Peyer's patch (tissue), 4 donors: ENCODE measurements at regions not wholly inside any gene's neighbourhood (a gene's known extent, or its start where the extent isn't known, plus 50 kb on each side); places are given as distances from the start of the nearest gene placed in this dataset.

Experiments used
- DNase-seq, 3 donors: peaks; one replicate each; pipeline ENCODE4 v3.0.0-alpha.2; 2017 to 2019
- H3K27ac ChIP-seq, 4 donors: fragments of 200-600 bp; sonication (generic); one replicate each; pipeline ENCODE4 v1.5.1; 2016 to 2019
- H3K27me3 ChIP-seq, 2 donors: fragments of 200-600 bp; sonication (generic); one replicate each; pipeline ENCODE4 v1.5.1; 2019
- H3K36me3 ChIP-seq, 3 donors: fragments of 200-600 bp; sonication (generic); one replicate each; pipeline ENCODE4 v1.5.1; 2016 to 2019
- H3K4me1 ChIP-seq, 4 donors: fragments of 200-600 bp; sonication (generic); one replicate each; pipeline ENCODE4 v1.5.1; 2016 to 2019
- H3K4me3 ChIP-seq, 4 donors: fragments of 200-600 bp; sonication (generic); 1 replicate in 3 of 4; 2 replicates in 1 of 4; pipeline ENCODE4 v1.5.1; 2016 to 2019; ENCODE audit warnings: mild to moderate bottlenecking in 1 of 4
- H3K9me3 ChIP-seq, 4 donors: fragments of 200-600 bp; sonication (generic); one replicate each; pipeline ENCODE4 v1.5.1; 2016 to 2019; ENCODE audit warnings: mild to moderate bottlenecking in 1 of 4
- CTCF ChIP-seq, 6 experiments: fragments of 450-650 bp in 4 of 6; fragments of 200-600 bp in 2 of 6; sonication (generic) in 1 of 6; IDR thresholded peaks; one replicate each; pipeline ENCODE4 v1.5.1; 2017 to 2019; ENCODE audit warnings: antibody characterized with exemption in 6 of 6, mild to moderate bottlenecking in 3 of 6, moderate library complexity in 1 of 6
- POLR2A ChIP-seq, 2 donors: fragments of 450-650 bp; IDR thresholded peaks; one replicate each; pipeline ENCODE4 v1.5.1; 2017; ENCODE audit warnings: antibody characterized with exemption in 2 of 2, mild to moderate bottlenecking in 2 of 2, moderate library complexity in 2 of 2

- DNase-seq: no peak
- H3K27ac ChIP-seq: no peak overlapping the region
- H3K27me3 ChIP-seq: no peaks in the 10 kb centered on the region
- no peak overlapping the region for H3K4me3 ChIP-seq
- H3K9me3 ChIP-seq: no peaks in the 10 kb centered on the region
- no peaks in the 10 kb centered on the region for H3K4me1 ChIP-seq
- no peak for TF ChIP-seq CTCF (IDR thresholded peaks at IDR 0.05)
- TF ChIP-seq POLR2A (IDR thresholded peaks at IDR 0.05): no peak
- H3K36me3 ChIP-seq: no peaks in the 10 kb centered on the region
Observed at GRCh38 chr5:173721601-173722232, 105.3 kb upstream of the BOD1 start.

- Histone ChIP-seq H3K4me1 (peaks cover 0 to 3% (median 0%) of the 10 kb centered on the region in 4 donors), H3K9me3 (no peaks in the 10 kb centered on the region), H3K27me3 (no peaks in the 10 kb centered on the region), H3K36me3 (no peaks in the 10 kb centered on the region), H3K4me3 (no peak overlapping the region), H3K27ac (no peak overlapping the region)
- TF ChIP-seq POLR2A (IDR thresholded peaks at IDR 0.05) (no peak), CTCF (IDR thresholded peaks at IDR 0.05) (no peak)
- DNase-seq: no peak
Observed at GRCh38 chr5:173726846-173727557, 110.6 kb upstream of the BOD1 start.

- H3K27me3 ChIP-seq: no peaks in the 10 kb centered on the region
- H3K27ac ChIP-seq: no peak overlapping the region
- no peak for DNase-seq
- H3K4me3 ChIP-seq: no peak overlapping the region
- no peaks in the 10 kb centered on the region for H3K9me3 ChIP-seq
- peaks cover 0 to 3% (median 0%) of the 10 kb centered on the region in 4 donors for H3K4me1 ChIP-seq
- no peaks in the 10 kb centered on the region for H3K36me3 ChIP-seq
- TF ChIP-seq CTCF (IDR thresholded peaks at IDR 0.05) (no peak), POLR2A (IDR thresholded peaks at IDR 0.05) (no peak)
Observed at GRCh38 chr5:173727839-173728778, 111.7 kb upstream of the BOD1 start.

GRCh38 chr5:173729079-173729765 lies 112.8 kb upstream of the BOD1 start:
- no peak overlapping the region for H3K27ac ChIP-seq
- TF ChIP-seq CTCF (IDR thresholded peaks at IDR 0.05) (no peak), POLR2A (IDR thresholded peaks at IDR 0.05) (no peak)
- no peaks in the 10 kb centered on the region for H3K27me3 ChIP-seq
- no peak for DNase-seq
- H3K4me3 ChIP-seq: no peak overlapping the region
- peaks cover 0 to 3% (median 0%) of the 10 kb centered on the region in 4 donors for H3K4me1 ChIP-seq
- no peaks in the 10 kb centered on the region for H3K36me3 ChIP-seq
- H3K9me3 ChIP-seq: no peaks in the 10 kb centered on the region

- H3K27me3 ChIP-seq: no peaks in the 10 kb centered on the region
- H3K9me3 ChIP-seq: no peaks in the 10 kb centered on the region
Observed at GRCh38 chr5:173730632-173731298, 114.3 kb upstream of the BOD1 start.

More at GRCh38 chr5:173730632-173731298, 114.3 kb upstream of the BOD1 start:
- peaks cover 0 to 3% (median 0%) of the 10 kb centered on the region in 4 donors for H3K4me1 ChIP-seq
- H3K27ac ChIP-seq: no peak overlapping the region
- TF ChIP-seq POLR2A (IDR thresholded peaks at IDR 0.05) (no peak), CTCF (IDR thresholded peaks at IDR 0.05) (no peak)
- no peak for DNase-seq
- H3K36me3 ChIP-seq: no peaks in the 10 kb centered on the region
- H3K4me3 ChIP-seq: no peak overlapping the region
